Right ventricle myocardium inferior (tissue), 1 donor: ENCODE measurements at regions not wholly inside any gene's neighbourhood (a gene's known extent, or its start where the extent isn't known, plus 50 kb on each side); places are given as distances from the start of the nearest gene placed in this dataset.
A peak's percentile ranks its signal among the peaks of the same experiment; 100 is the strongest.

Experiments used
- ATAC-seq: fragments of 200-7000 bp; cut with Tn5 transposase; one replicate; pipeline ENCODE4 v1.9.1; 2020; ENCODE audit warnings: mild to moderate bottlenecking, moderate library complexity
- DNase-seq: peaks from one replicate; pipeline ENCODE4 v3.0.0; 2021; ENCODE audit errors: missing footprints
- intact Hi-C: fragments of 100-400 bp; cut with DNase I; formaldehyde crosslinking; loops from one replicate; pipeline ENCODE4 v1.11.0; 2022
- donor health status: DM: no; HTN: yes; CAD: no; lungs with severe emphysema.

DNA sequence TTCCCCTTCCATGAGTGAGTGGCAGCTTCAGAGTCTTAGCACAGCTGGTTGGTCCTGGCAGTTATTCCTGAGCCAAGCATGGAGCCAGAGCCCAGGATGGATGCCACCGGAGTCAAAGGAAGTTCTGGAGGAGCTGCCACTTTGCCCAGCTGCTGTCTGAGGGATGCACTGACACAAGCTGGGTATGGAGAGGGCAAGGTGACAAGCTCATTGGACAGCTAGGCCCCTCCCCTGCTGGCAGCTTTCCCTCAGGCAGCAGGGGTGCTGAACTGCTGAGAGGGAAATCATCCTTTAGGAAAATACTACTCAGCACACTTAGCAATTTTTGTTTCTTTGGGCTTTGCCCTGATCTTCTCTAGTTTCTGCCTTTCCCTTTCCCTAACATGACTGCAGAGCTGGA lies 99.3 kb upstream of the SESN3 start:
- intact Hi-C loops: loop anchor here (10.0 kb wide), 1 partner anchor 256 kb away; no protein-coding TSS in a partner anchor

DNA sequence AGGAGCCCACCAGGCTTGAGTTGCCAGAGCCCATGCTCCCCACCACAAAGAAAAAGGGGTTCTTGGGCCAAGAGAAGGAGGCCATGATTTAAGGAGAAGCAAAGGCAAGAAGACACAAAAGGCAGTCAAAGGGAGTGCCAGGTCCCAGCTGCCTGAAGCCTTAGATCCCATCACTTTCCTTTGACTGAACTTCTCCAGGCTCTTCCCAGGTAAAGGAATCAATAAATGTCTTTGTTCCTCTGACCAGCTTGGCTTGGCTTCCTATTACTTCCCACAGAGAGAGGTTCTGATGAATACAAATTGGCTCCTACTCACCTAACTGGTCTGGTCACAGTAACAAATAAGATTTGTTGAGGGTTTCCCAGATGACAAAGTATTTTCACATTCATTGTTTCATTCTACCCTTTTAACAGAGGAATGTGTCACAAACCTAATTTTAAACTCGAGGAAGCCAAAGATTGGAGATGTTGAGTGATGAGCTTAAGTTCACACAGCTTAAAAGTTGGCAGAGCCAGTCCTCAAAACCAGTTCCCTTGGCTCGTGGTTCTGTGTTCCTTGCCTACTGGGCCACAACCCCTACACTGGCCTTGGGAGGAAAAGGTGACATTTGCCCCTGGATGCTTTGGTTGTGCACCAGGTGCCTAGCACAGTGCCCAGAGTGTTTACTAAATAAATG lies 96.4 kb upstream of the SESN3 start:
- ATAC-seq (no peak), DNase-seq (no peak)
- intact Hi-C loops: no loop called here

More for the DNA sequence above, 99.3 kb upstream of the SESN3 start:
- no peak for ATAC-seq
- DNase-seq: no peak

GRCh38 chr11:95325777-95326258 lies 94.8 kb upstream of the SESN3 start:
- intact Hi-C loops: no loop called here
- no peak for DNase-seq
- no peak for ATAC-seq

- no peak for ATAC-seq
- intact Hi-C loops: no loop called here
- DNase-seq: no peak
Observed at GRCh38 chr11:95324826-95325225, 93.8 kb upstream of the SESN3 start.

DNA sequence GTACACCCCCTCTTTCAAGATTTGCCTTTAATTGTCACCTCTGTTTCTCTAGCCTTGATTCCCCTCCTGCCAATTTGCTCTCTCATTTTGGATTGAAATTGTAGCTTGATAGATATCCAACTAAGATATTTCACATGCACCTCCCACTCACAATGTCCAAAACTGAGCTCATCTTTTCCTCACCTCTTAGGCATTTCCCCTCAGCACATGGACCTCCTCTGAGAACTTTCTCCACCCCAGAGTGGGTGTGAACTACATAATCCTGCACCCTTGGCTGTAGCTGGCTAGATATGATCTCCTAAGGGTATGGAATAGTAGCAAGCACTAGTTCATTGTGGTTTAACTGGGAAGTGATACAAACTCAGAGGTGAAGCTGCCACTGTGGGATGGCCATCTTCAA lies 91.5 kb upstream of the SESN3 start:
- DNase-seq (no peak), ATAC-seq (peak; percentile 44)
- intact Hi-C loops: no loop called here

DNA sequence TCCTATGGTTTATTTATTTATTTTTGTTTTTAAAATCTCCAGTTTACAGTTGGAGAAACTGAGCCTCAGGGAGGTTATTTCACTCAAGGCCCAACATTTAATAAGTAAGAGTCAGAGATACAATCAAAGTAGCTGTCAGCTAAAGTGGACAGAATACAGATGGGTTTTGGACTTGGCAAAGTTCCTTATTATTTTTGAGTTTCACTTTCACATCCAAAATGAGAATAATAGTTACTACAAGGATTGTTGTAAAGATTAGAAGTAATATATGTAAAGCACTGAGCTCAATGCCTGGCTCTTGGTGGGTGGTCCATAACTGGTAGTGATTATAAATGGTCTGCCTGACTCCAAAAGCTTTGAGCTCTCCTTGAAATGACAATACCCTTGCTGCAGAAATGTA lies 87.5 kb upstream of the SESN3 start:
- no peak for ATAC-seq
- intact Hi-C loops: no loop called here

GRCh38 chr11:95308512-95309035 lies 77.6 kb upstream of the SESN3 start:
- DNase-seq (no peak), ATAC-seq (no peak)
- intact Hi-C loops: no loop called here

More for the DNA sequence above, 87.5 kb upstream of the SESN3 start:
- no peak for DNase-seq

- intact Hi-C loops: no loop called here
- no peak for DNase-seq
- no peak for ATAC-seq
Observed at GRCh38 chr11:95307286-95307685, 76.3 kb upstream of the SESN3 start.

GRCh38 chr11:95306801-95307200 lies 75.8 kb upstream of the SESN3 start:
- ATAC-seq (no peak), DNase-seq (no peak)
- intact Hi-C loops: no loop called here

GRCh38 chr11:95306123-95306522 lies 75.1 kb upstream of the SESN3 start:
- ATAC-seq (no peak), DNase-seq (no peak)
- intact Hi-C loops: no loop called here

GRCh38 chr11:95305705-95306104 lies 74.7 kb upstream of the SESN3 start:
- intact Hi-C loops: no loop called here
- peak; percentile 42 for ATAC-seq
- DNase-seq: no peak

GRCh38 chr11:95304777-95305176 lies 73.8 kb upstream of the SESN3 start:
- ATAC-seq (no peak), DNase-seq (no peak)
- intact Hi-C loops: no loop called here

DNA sequence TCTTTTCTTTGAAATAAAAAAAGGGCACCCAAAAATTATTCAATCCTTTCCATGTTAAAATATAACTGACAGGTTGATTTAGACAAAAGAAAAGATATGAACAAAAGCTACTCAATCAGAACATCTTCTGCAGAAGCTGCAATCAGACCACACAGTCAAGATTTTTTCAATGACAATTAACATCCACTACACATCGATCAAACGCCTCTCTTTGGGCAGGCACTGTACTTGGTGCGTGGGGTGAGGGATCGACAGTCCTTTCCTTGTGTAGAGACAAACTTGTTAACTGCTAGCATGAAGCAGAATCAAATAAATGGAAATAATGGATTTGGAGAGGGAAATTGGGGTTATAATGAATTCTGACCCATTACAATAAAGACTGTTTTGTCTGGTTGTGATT lies 71.2 kb upstream of the SESN3 start:
- no peak for DNase-seq

DNA sequence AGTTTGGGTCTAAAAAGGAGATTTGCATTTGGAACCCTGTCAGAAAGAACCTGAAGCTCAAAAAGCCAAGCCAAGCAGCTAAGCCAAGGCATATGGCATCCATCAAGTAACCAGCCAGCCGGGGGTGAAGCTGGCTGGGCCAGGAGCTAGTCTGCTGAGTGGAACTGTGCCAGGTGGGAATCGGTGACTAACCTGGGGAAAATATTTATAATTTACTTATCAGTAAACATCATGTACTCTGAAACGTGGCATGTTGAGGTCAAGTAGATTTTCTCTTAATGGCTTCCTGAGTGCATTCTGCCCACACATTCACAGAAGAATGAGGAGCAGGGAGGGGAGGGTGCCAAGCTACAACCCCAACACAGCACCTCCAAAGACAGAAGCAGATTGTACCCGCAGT lies 70.5 kb upstream of the SESN3 start:
- no peak for ATAC-seq
- intact Hi-C loops: no loop called here
- DNase-seq: no peak

More for the DNA sequence above, 71.2 kb upstream of the SESN3 start:
- intact Hi-C loops: no loop called here
- no peak for ATAC-seq

GRCh38 chr11:95299078-95299679 lies 68.2 kb upstream of the SESN3 start:
- ATAC-seq (no peak), DNase-seq (no peak)
- intact Hi-C loops: no loop called here

- DNase-seq: no peak
- intact Hi-C loops: no loop called here
- no peak for ATAC-seq
Observed at GRCh38 chr11:95297680-95298452, 66.9 kb upstream of the SESN3 start.

GRCh38 chr11:95296621-95297025 lies 65.6 kb upstream of the SESN3 start:
- no peak for ATAC-seq
- no peak for DNase-seq
- intact Hi-C loops: no loop called here

DNA sequence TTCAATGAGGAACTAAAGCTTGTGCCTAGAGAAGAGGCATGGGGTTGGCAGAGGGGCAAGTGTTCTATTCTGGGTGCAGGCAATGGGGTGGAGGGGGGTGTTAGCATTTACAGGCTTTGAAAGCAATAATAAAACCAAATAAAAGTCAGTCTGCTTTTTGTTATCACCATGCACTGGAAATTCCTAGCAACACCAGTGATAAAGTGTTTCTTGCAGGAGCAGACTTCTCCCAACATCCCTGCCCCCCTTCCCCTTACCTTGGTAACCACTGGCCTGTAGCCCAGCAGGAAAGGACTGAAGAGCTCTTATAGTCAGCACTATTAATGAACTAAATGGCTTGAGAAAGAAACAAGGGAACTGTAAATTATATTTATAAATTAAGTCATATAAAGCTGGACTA lies 65.2 kb upstream of the SESN3 start:
- ATAC-seq: no peak
- DNase-seq: no peak
- intact Hi-C loops: no loop called here

DNA sequence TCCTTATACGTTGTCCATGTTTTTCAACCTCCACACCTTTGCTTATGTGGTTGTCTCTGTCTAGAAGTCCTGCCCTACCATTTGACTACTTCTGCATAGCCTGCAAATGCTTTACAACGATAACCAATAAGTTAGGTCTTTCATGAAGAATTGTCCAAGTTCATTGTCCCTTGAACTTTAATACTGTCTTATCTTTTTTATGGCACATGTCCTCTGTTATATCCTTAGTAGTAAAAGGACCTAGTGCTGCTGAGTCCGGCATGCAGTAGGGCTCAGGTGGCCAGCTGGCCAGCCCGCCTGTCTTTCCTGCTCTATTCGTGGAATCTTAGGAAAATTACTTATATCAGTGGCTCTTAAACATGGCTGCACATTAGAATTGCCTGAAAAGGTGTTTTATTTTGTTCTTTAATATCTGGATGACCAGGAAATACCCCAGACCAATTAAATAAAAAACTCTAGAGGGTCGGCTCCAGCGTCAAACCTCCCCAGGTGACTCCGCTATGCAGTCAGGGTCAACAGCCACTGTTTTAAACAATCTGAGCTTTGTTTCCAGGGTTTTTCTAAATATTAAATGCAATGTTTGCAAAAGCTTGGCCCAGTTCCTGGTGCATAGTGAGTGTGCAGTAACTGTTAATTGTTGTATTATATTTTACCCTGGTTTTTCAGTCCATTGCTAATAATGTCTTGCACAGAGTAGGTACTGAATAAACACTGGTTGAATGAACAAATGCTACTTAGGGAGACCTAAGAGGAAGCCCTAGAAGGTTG lies 64.6 kb upstream of the SESN3 start:
- no peak for DNase-seq

More for the DNA sequence above, 64.6 kb upstream of the SESN3 start:
- intact Hi-C loops: no loop called here
- ATAC-seq: no peak
